GM13977 (cell line): ENCODE measurements at regions not wholly inside any gene's neighbourhood (a gene's known extent, or its start where the extent isn't known, plus 50 kb on each side); places are given as distances from the start of the nearest gene placed in this dataset.

Experiments used
- DNase-seq: peaks from one replicate; pipeline ENCODE4 v3.0.0; 2012; ENCODE audit warnings: low spot score
- in situ Hi-C: fragments of 300-500 bp; cut with MboI; formaldehyde crosslinking; loops from one replicate; pipeline ENCODE4 v1.12.0; 2022; ENCODE audit warnings: low sequenced_read_pairs, low pct_unique_long_range_greater_than_20kb, mixed read lengths, inconsistent platforms; ENCODE audit not compliant: unreplicated experiment
- TF ChIP-seq, protein P1 (sequence below): IDR thresholded peaks from 2 replicates; pipeline ENCODE4 v1.5.1; 2012; ENCODE audit warnings: mild to moderate bottlenecking, control low read depth; ENCODE audit not compliant: insufficient read depth; ENCODE audit errors: extremely low read depth, missing control alignments

DNA sequence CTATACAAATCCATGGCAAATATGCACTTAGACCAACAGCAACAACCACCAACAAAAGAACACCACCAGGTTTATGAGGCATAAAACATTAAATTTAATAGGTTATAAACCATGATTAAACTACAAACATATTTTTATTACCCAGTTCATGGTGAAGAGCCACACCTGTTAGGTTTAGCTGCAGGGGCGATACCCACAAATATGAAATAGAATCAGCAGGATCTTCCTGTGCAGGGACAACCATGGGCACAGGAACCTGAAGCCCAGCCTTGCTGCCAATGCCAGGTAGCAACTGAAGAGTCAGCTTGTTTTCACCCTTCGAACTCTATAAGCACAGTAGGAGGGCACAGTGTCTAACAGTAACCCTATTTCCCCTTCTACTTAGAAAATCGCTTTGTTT, 675.0 kb downstream of the SATB2 start:
- TF ChIP-seq, protein P1, sequence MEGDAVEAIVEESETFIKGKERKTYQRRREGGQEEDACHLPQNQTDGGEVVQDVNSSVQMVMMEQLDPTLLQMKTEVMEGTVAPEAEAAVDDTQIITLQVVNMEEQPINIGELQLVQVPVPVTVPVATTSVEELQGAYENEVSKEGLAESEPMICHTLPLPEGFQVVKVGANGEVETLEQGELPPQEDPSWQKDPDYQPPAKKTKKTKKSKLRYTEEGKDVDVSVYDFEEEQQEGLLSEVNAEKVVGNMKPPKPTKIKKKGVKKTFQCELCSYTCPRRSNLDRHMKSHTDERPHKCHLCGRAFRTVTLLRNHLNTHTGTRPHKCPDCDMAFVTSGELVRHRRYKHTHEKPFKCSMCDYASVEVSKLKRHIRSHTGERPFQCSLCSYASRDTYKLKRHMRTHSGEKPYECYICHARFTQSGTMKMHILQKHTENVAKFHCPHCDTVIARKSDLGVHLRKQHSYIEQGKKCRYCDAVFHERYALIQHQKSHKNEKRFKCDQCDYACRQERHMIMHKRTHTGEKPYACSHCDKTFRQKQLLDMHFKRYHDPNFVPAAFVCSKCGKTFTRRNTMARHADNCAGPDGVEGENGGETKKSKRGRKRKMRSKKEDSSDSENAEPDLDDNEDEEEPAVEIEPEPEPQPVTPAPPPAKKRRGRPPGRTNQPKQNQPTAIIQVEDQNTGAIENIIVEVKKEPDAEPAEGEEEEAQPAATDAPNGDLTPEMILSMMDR = no peak
- in situ Hi-C loops = no loop called here
- no peak for DNase-seq

DNA sequence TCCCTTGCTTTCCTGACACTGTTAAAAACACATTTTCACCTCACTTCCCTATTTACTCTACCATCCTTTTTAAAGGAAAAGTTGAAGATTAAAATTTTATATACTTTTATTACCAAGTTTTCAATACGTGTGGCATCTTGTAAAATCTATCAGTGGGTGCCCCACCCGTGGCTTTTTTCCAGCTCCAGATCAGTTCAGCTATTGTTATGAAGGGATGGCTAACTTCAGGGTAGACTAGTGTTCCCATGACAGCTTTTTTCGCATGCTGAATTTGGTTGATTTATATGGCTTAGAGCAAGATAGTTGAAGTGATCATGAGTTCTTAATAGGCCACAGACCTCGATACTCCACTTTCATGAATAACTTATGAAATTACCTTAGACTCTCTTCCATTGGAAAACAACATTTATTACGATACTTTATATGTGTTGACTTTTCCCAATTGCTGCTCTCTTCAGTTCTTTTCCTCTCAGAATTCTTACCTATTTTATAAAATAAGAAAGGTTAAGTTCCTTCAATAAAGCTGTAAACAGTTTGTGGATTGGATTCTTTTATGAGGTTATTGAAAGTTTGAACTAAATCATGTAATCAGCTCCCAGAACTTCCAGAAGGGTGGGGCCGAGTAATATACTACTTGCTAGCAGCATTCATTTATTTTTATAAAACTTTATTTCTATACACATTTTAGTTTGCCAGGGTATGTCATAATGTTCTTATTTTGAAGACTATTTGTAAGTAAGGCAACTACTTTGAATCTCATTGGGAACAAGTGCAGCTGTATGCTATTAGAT, 680.9 kb downstream of the SATB2 start:
- TF ChIP-seq, protein P1 = no peak
- in situ Hi-C loops = no loop called here
- DNase-seq = no peak

DNA sequence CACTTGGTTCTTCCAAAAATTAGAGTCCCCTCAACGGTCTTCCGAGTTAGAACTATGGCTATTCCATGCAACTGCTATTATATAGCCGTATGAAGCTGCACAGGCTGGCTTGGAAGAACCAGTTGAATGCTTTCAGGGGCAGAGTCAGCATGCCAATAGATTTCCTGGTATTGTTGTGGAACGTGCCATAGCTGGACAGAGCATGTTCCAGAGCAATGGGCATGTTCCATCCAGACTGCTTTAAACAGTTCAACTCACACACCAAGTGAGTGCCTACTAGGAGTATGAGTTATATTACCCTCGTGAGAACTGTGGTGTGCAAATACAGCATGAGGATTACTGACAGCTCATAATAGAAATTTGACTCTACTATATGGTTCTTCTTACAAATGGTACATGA, 682.0 kb downstream of the SATB2 start:
- in situ Hi-C loops = no loop called here

DNA sequence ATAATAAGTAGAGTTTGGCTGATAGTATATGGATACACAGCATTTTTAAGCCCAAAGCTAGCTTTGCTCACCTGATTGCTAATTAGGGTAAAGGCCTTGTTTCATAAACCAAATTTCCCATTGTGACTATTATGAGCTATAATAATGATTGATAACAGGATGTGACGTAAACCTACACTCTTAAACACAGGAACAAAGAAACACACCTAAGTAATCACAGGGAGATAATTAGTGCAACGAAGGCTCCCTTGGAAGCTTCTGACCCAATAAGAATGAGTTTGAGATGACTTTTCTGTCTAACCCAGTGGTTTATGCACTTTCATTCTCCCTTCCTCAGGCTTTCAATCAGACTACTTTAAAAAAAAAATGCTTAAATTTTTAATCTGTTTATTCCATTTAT, 683.2 kb downstream of the SATB2 start:
- in situ Hi-C loops = no loop called here
- DNase-seq = no peak
- TF ChIP-seq, protein P1 = no peak

More for the DNA sequence above, 682.0 kb downstream of the SATB2 start:
- DNase-seq = no peak
- TF ChIP-seq, protein P1 = no peak

DNA sequence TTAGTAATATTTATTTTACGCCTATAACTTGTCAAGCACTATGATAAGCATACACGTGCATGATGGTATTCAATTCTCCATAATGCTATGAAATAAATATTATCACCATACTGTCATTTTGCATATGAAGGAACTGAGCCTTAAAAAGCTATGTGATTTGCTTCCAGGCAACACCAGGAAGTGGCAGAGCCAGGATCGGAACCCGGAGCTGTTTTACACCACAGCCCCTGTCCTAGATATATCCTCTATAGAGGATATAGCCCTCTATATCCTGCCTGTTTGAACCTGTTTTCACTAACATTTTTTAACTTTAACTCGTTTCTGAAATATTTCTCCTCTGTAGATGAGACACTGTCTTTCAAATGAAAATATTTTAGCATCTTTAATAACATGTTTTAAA, 690.0 kb downstream of the SATB2 start:
- no peak for DNase-seq
- TF ChIP-seq, protein P1 = no peak
- in situ Hi-C loops = no loop called here

DNA sequence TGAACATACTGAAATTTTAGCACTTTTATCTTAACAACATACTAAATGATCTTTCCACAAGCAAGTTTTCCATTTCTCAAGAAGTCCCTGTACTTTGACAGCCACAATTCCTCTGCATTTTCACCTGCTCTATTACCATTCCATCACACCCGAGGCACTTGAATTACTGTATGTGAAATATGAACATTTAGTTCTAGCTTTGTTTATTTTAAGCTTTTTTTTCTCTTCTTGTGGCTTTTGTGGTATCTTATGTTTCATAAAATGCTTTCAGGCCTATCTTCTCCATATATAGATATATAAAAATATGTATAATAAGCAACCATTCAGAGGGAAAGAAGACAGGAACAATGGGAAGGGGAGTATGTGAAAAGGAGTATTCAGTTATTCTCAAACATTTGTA, 693.9 kb downstream of the SATB2 start:
- TF ChIP-seq, protein P1 = no peak
- in situ Hi-C loops = no loop called here
- DNase-seq = no peak

DNA sequence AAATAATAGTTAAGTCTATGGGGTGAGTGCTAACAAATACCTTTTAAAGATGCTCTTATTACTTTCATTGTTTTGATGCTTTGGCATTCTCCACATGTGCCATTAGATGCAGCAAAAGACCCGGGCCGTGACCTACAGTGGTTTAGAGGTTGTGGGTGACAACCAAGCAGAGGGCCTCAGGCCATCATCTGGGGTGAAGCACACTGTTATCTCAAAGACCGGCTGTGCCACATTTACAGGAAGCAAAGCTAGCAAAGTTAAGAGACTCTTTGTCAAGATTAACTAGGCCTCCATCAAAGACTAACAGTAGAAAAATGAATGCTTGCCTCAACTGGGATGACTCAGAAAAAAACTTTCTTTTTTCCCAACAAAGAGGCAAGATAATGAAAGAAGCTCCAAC, 695.3 kb downstream of the SATB2 start:
- in situ Hi-C loops = no loop called here
- DNase-seq = no peak
- TF ChIP-seq, protein P1 = no peak
